ENCODE measurements at regions not wholly inside any gene's neighbourhood (a gene's known extent, or its start where the extent isn't known, plus 50 kb on each side); places are given as distances from the start of the nearest gene placed in this dataset.

- no peaks in the 10 kb centered on the region for H3K4me1 ChIP-seq (ENCODE audit: control insufficient read depth, extremely low read depth, insufficient read depth, low read length)
- H3K4me3 ChIP-seq (replicated peaks in 1 of 4; ENCODE audit: control extremely low read depth in 1 of 4, insufficient read depth in 1 of 4, low read depth in 3 of 4, low read length in 4 of 4) = no peak overlapping the region
- no peaks in the 10 kb centered on the region for H3K36me3 ChIP-seq (ENCODE audit: control insufficient read depth, insufficient read depth, low read length)
- H3K27ac ChIP-seq (ENCODE audit: insufficient read depth, low read length) = no peak overlapping the region
- no peak overlapping the region for H3K4me2 ChIP-seq (ENCODE audit: extremely low read depth, insufficient read depth, low read length)
- H3K79me2 ChIP-seq (ENCODE audit: control insufficient read depth, insufficient read depth, low read length) = no peaks in the 10 kb centered on the region
- no peaks in the 10 kb centered on the region for H3K9me3 ChIP-seq (ENCODE audit: control insufficient read depth, insufficient read depth, low read depth, low read length)
- no peak overlapping the region for H3K9ac ChIP-seq (ENCODE audit: insufficient read depth, low read length)
- no peaks in the 10 kb centered on the region for H3K27me3 ChIP-seq (ENCODE audit: control insufficient read depth, insufficient read depth, low read length)
- TF ChIP-seq, protein P1, sequence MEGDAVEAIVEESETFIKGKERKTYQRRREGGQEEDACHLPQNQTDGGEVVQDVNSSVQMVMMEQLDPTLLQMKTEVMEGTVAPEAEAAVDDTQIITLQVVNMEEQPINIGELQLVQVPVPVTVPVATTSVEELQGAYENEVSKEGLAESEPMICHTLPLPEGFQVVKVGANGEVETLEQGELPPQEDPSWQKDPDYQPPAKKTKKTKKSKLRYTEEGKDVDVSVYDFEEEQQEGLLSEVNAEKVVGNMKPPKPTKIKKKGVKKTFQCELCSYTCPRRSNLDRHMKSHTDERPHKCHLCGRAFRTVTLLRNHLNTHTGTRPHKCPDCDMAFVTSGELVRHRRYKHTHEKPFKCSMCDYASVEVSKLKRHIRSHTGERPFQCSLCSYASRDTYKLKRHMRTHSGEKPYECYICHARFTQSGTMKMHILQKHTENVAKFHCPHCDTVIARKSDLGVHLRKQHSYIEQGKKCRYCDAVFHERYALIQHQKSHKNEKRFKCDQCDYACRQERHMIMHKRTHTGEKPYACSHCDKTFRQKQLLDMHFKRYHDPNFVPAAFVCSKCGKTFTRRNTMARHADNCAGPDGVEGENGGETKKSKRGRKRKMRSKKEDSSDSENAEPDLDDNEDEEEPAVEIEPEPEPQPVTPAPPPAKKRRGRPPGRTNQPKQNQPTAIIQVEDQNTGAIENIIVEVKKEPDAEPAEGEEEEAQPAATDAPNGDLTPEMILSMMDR (conservative IDR thresholded peaks at IDR 0.05 in 1 of 2, IDR thresholded peaks at IDR 0.05 in 1 of 2; ENCODE audit: low read depth in 1 of 2, low read length in 2 of 2) = no peak
- no peak for TF ChIP-seq EZH2 (IDR thresholded peaks at IDR 0.05; ENCODE audit: low read length, missing control alignments)
- no peak overlapping the region for H2AFZ ChIP-seq (ENCODE audit: low read length)
- DNase-seq (ENCODE audit: low read depth in 2 of 2) = no peak
- H4K20me1 ChIP-seq (ENCODE audit: control insufficient read depth, extremely low read depth, insufficient read depth, low read length) = no peaks in the 10 kb centered on the region
Measured at GRCh38 chr13:39945226-39945625, 289.8 kb downstream of the COG6 start.

GRCh38 chr13:39946769-39947168 is 291.3 kb downstream of the COG6 start:
- no peak overlapping the region for H3K9ac ChIP-seq (ENCODE audit: insufficient read depth, low read length)
- no peak overlapping the region for H3K4me2 ChIP-seq (ENCODE audit: extremely low read depth, insufficient read depth, low read length)
- H3K79me2 ChIP-seq (ENCODE audit: control insufficient read depth, insufficient read depth, low read length) = no peaks in the 10 kb centered on the region
- H3K27me3 ChIP-seq (ENCODE audit: control insufficient read depth, insufficient read depth, low read length) = no peaks in the 10 kb centered on the region
- H3K36me3 ChIP-seq (ENCODE audit: control insufficient read depth, insufficient read depth, low read length) = no peaks in the 10 kb centered on the region
- H3K4me1 ChIP-seq (ENCODE audit: control insufficient read depth, extremely low read depth, insufficient read depth, low read length) = no peaks in the 10 kb centered on the region
- H3K4me3 ChIP-seq (replicated peaks in 1 of 4; ENCODE audit: control extremely low read depth in 1 of 4, insufficient read depth in 1 of 4, low read depth in 3 of 4, low read length in 4 of 4) = no peak overlapping the region
- H3K9me3 ChIP-seq (ENCODE audit: control insufficient read depth, insufficient read depth, low read depth, low read length) = no peaks in the 10 kb centered on the region
- no peak overlapping the region for H2AFZ ChIP-seq (ENCODE audit: low read length)
- no peak overlapping the region for H3K27ac ChIP-seq (ENCODE audit: insufficient read depth, low read length)
- H4K20me1 ChIP-seq (ENCODE audit: control insufficient read depth, extremely low read depth, insufficient read depth, low read length) = no peaks in the 10 kb centered on the region
- no peak for TF ChIP-seq EZH2 (IDR thresholded peaks at IDR 0.05; ENCODE audit: low read length, missing control alignments)
- TF ChIP-seq, protein P1 (conservative IDR thresholded peaks at IDR 0.05 in 1 of 2, IDR thresholded peaks at IDR 0.05 in 1 of 2; ENCODE audit: low read depth in 1 of 2, low read length in 2 of 2) = no peak
- no peak for DNase-seq (ENCODE audit: low read depth in 2 of 2)

DNA sequence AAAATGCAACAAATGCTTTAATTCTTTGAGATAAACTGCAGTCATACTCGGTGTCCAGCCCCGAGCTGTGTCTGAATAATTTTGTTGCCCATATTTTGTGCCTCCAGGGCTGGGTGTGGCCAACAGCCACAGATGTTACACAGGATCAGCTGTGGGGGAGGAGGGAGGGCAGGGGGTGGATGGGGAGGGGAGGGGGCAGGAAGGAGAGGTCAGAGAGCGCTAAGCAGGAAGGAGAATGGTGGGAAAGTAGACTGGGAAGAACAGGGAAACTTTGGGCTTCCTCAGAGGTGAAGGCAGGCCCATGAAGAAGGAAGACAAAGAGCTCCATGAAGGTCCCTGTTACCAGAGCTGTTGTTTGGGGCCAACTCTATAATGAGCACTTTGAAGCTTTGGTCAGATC is 295.8 kb downstream of the COG6 start:
- Histone ChIP-seq H4K20me1 (ENCODE audit: control insufficient read depth, extremely low read depth, insufficient read depth, low read length) (no peaks in the 10 kb centered on the region), H3K79me2 (ENCODE audit: control insufficient read depth, insufficient read depth, low read length) (no peaks in the 10 kb centered on the region), H3K36me3 (ENCODE audit: control insufficient read depth, insufficient read depth, low read length) (no peaks in the 10 kb centered on the region), H3K27ac (ENCODE audit: insufficient read depth, low read length) (no peak overlapping the region), H3K4me1 (ENCODE audit: control insufficient read depth, extremely low read depth, insufficient read depth, low read length) (no peaks in the 10 kb centered on the region), H2AFZ (ENCODE audit: low read length) (no peak overlapping the region), H3K9me3 (ENCODE audit: control insufficient read depth, insufficient read depth, low read depth, low read length) (no peaks in the 10 kb centered on the region), H3K27me3 (ENCODE audit: control insufficient read depth, insufficient read depth, low read length) (no peaks in the 10 kb centered on the region), H3K4me2 (ENCODE audit: extremely low read depth, insufficient read depth, low read length) (no peak overlapping the region), H3K9ac (ENCODE audit: insufficient read depth, low read length) (no peak overlapping the region), H3K4me3 (replicated peaks in 1 of 4; ENCODE audit: control extremely low read depth in 1 of 4, insufficient read depth in 1 of 4, low read depth in 3 of 4, low read length in 4 of 4) (no peak overlapping the region)
- no peak for DNase-seq (ENCODE audit: low read depth in 2 of 2)
- no peak for TF ChIP-seq EZH2 (IDR thresholded peaks at IDR 0.05; ENCODE audit: low read length, missing control alignments)
- TF ChIP-seq, protein P1 (conservative IDR thresholded peaks at IDR 0.05 in 1 of 2, IDR thresholded peaks at IDR 0.05 in 1 of 2; ENCODE audit: low read depth in 1 of 2, low read length in 2 of 2) = no peak

All from fibroblast of lung (primary cell).